Vagina (tissue), 2 donors: ENCODE measurements at regions not wholly inside any gene's neighbourhood (a gene's known extent, or its start where the extent isn't known, plus 50 kb on each side); places are given as distances from the start of the nearest gene placed in this dataset.

Source experiments
- DNase-seq, 2 donors: peaks; one replicate each; pipeline ENCODE4 v3.0.0-alpha.2; 2017; ENCODE audit errors: extremely low spot score in 2 of 2
- H3K27ac ChIP-seq: fragments of 200-600 bp; sonication (generic); one replicate; pipeline ENCODE4 v1.5.1; 2019
- H3K27me3 ChIP-seq: fragments of 200-600 bp; sonication (generic); one replicate; pipeline ENCODE4 v1.5.1; 2019
- H3K36me3 ChIP-seq, 2 donors: fragments of 200-600 bp; sonication (generic); one replicate each; pipeline ENCODE4 v1.5.1; 2017 to 2019
- H3K4me1 ChIP-seq: fragments of 200-600 bp; sonication (generic); one replicate; pipeline ENCODE4 v1.5.1; 2019
- H3K4me3 ChIP-seq, 2 donors: fragments of 200-600 bp; sonication (generic); 1 replicate in 1 of 2; 2 replicates in 1 of 2; pipeline ENCODE4 v1.5.1; 2016 to 2019
- H3K9me3 ChIP-seq: fragments of 200-600 bp; sonication (generic); one replicate; pipeline ENCODE4 v1.5.1; 2019
- POLR2A ChIP-seq, 2 donors: fragments of 450-650 bp; IDR thresholded peaks; one replicate each; pipeline ENCODE4 v1.6.1; 2017; ENCODE audit warnings: antibody characterized with exemption in 2 of 2, mild to moderate bottlenecking in 2 of 2, moderate library complexity in 2 of 2
- POLR2AphosphoS5 ChIP-seq, 2 donors: sonication (generic); formaldehyde crosslinking; IDR thresholded peaks; one replicate each; pipeline ENCODE4 v1.9.0; 2017; ENCODE audit warnings: antibody characterized with exemption in 2 of 2, mild to moderate bottlenecking in 2 of 2, low read depth in 1 of 2; ENCODE audit not compliant: insufficient read depth in 1 of 2
- intact Hi-C: fragments of 100-400 bp; cut with DNase I; formaldehyde crosslinking; loops from one replicate; pipeline ENCODE4 v1.15.1; 2023
- TF ChIP-seq, protein P1 (sequence below), 3 experiments: fragments of 450-650 bp in 2 of 3; fragments of 200-600 bp in 1 of 3; sonication (generic) in 1 of 3; IDR thresholded peaks; one replicate each; pipeline ENCODE4 v1.5.1; 2017 to 2019; ENCODE audit warnings: antibody characterized with exemption in 3 of 3, mild to moderate bottlenecking in 2 of 3, moderate library complexity in 2 of 3

DNA sequence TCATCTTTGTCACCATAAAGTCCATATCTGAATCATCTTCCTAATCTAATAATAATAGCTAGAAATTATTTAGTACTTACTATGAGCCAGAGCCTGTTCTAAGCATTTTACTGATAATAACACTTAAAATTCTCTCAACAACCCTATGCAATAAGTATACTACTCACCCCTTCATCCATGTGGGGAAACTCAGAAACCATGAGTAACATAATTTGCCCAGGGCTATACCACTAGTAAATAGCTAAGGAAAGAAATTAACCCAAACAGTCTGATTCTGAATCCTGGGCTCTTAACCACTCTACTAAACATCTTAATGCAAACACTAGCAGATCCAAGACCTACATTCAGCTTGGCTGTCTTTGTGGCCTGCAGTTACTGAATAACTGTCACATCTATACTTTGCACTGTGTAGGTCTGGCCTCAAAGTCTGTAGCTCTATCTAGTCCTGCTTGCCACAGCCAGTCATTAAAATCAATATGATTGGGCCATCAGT, 394.8 kb upstream of the ESRRG start:
- no peaks in the 10 kb centered on the region for H3K36me3 ChIP-seq
- H3K9me3 ChIP-seq: no peaks in the 10 kb centered on the region
- intact Hi-C loops: no loop called here
- no peak overlapping the region for H3K4me3 ChIP-seq
- H3K27ac ChIP-seq: no peak overlapping the region
- H3K4me1 ChIP-seq: no peaks in the 10 kb centered on the region
- H3K27me3 ChIP-seq: no peaks in the 10 kb centered on the region
- no peak for DNase-seq
- TF ChIP-seq POLR2AphosphoS5 (IDR thresholded peaks at IDR 0.05; ENCODE audit: insufficient read depth in 1 of 2, low read depth in 1 of 2): no peak
- TF ChIP-seq, protein P1, sequence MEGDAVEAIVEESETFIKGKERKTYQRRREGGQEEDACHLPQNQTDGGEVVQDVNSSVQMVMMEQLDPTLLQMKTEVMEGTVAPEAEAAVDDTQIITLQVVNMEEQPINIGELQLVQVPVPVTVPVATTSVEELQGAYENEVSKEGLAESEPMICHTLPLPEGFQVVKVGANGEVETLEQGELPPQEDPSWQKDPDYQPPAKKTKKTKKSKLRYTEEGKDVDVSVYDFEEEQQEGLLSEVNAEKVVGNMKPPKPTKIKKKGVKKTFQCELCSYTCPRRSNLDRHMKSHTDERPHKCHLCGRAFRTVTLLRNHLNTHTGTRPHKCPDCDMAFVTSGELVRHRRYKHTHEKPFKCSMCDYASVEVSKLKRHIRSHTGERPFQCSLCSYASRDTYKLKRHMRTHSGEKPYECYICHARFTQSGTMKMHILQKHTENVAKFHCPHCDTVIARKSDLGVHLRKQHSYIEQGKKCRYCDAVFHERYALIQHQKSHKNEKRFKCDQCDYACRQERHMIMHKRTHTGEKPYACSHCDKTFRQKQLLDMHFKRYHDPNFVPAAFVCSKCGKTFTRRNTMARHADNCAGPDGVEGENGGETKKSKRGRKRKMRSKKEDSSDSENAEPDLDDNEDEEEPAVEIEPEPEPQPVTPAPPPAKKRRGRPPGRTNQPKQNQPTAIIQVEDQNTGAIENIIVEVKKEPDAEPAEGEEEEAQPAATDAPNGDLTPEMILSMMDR (IDR thresholded peaks at IDR 0.05): no peak
- TF ChIP-seq POLR2A (IDR thresholded peaks at IDR 0.05): no peak

DNA sequence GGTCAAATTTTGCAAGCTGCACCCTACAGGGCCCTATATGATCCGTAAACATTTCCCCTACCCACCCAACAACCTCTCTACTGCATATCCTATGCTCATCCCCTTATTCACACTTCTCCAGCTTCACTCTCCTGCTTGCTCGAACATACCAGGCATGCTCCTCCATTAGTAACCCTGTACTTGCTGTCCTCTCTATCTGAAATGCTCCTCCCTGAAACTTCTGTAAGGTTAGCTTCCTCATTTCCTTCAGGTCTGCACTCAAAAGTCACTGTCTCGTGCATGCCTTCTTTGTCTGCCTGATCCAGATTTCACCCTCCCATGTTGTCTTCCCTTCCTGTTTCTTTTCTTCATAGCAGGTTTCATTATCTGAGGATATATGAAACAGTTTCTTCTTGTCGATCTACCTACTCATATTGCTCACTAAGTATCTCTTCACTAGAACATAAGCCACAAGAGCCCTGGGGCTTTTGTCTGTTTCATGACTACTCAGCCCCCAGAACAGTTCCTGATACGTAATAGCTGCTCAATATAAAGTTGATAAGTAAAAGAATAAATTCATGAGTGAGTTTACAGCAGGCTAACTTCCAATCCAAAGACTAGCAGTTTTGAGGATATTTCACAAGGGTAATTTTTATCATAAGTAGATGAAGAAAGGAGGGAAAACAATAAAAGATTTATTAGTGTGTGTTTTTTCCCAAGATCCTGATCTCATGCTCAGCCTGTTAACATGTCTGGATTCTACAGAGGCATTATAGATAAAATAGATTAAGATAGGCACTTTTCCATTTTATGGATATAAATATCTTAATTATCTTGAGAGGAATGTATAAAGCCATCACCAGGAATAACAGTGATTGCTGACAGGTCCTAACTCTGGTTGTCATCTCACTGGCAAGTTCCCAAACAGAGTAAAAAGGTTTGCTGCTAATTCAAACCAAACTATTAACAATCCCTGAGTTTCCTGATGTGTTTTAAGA, 392.5 kb upstream of the ESRRG start:
- H3K4me1 ChIP-seq: no peaks in the 10 kb centered on the region
- intact Hi-C loops: no loop called here
- TF ChIP-seq, protein P1 (IDR thresholded peaks at IDR 0.05): no peak
- TF ChIP-seq POLR2A (IDR thresholded peaks at IDR 0.05) (no peak), POLR2AphosphoS5 (IDR thresholded peaks at IDR 0.05; ENCODE audit: insufficient read depth in 1 of 2, low read depth in 1 of 2) (no peak)
- no peaks in the 10 kb centered on the region for H3K9me3 ChIP-seq
- no peak overlapping the region for H3K27ac ChIP-seq
- H3K4me3 ChIP-seq: no peak overlapping the region
- no peaks in the 10 kb centered on the region for H3K27me3 ChIP-seq
- H3K36me3 ChIP-seq: no peaks in the 10 kb centered on the region
- DNase-seq: no peak

DNA sequence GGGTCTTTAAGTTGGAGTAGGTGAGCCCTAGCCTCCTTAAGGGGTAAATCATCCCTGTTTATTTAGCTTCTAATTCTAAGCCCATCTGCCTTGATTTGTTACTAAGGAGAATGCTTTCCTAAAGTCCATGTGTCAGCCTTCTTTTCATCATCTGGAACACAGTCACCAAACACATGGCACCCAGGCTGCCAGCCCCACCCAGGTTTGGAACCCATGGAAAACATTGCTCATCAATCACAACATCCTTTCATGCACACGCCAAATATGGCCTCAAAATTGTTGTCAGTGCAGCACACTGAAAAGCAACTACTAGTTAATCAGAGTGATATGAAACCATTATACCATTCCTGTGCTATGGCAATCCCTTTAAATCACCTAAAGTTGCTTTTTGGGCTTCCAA, 386.7 kb upstream of the ESRRG start:
- Histone ChIP-seq H3K27ac (no peak overlapping the region), H3K27me3 (no peaks in the 10 kb centered on the region), H3K9me3 (no peaks in the 10 kb centered on the region), H3K36me3 (no peaks in the 10 kb centered on the region), H3K4me1 (no peaks in the 10 kb centered on the region), H3K4me3 (no peak overlapping the region)
- no peak for DNase-seq
- TF ChIP-seq, protein P1 (IDR thresholded peaks at IDR 0.05): no peak
- no peak for TF ChIP-seq POLR2AphosphoS5 (IDR thresholded peaks at IDR 0.05; ENCODE audit: insufficient read depth in 1 of 2, low read depth in 1 of 2)
- TF ChIP-seq POLR2A (IDR thresholded peaks at IDR 0.05): no peak
- intact Hi-C loops: no loop called here

DNA sequence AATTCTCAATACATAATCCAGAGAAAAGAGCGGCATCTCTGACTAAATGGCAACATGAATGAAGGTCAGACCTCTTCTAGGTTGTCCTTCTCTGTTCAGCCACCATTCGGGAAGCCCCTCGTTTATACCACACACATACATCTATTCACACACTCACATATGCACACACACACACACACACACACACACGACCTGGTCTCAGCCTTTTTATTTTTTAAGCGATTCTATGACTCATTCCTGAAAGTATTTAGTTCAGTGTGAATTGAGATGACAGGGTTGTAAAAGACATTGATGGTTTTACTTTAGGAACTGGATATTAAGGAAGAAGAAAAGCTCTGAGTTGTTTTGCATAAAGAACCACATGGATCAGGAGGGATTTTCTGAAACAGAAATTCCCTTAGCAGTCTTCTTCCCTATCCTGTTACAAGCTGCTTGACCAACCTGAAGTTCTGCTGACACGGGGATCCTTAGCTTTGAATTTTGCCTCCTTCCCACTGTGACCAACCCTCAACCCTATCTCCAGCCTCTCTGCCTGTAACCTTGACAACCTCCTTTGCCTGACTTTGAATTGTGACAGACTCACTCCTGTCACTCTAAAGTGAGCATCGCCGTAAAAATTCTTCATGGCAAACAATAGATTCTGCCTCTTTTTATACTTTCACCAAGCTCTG, 383.1 kb upstream of the ESRRG start:
- no peak for DNase-seq
- no peaks in the 10 kb centered on the region for H3K4me1 ChIP-seq
- H3K27me3 ChIP-seq: no peaks in the 10 kb centered on the region
- intact Hi-C loops: no loop called here
- no peak for TF ChIP-seq POLR2A (IDR thresholded peaks at IDR 0.05)
- TF ChIP-seq, protein P1 (IDR thresholded peaks at IDR 0.05): no peak
- TF ChIP-seq POLR2AphosphoS5 (IDR thresholded peaks at IDR 0.05; ENCODE audit: insufficient read depth in 1 of 2, low read depth in 1 of 2): no peak
- H3K4me3 ChIP-seq: no peak overlapping the region
- no peak overlapping the region for H3K27ac ChIP-seq
- no peaks in the 10 kb centered on the region for H3K36me3 ChIP-seq
- no peaks in the 10 kb centered on the region for H3K9me3 ChIP-seq
